Astrocyte of the spinal cord (primary cell): ENCODE measurements at regions not wholly inside any gene's neighbourhood (a gene's known extent, or its start where the extent isn't known, plus 50 kb on each side); places are given as distances from the start of the nearest gene placed in this dataset.

ENCODE experiments used
- DNase-seq: peaks from one replicate; pipeline ENCODE4 v3.0.0; 2011; ENCODE audit warnings: low read depth, low spot score
- H3K4me3 ChIP-seq: 2 replicates; pipeline ENCODE4 v1.5.1; 2011; ENCODE audit warnings: low read depth, mild to moderate bottlenecking, low read length, moderate library complexity
- CTCF ChIP-seq: IDR thresholded peaks from 2 replicates; pipeline ENCODE4 v1.5.1; 2012; ENCODE audit warnings: low read depth, mild to moderate bottlenecking, low read length, inconsistent platforms
- in situ Hi-C: cut with HindIII; loops from 2 replicates; pipeline ENCODE4 v1.10.0; 2017; ENCODE audit warnings: low sequenced_read_pairs

- TF ChIP-seq CTCF: no peak
- in situ Hi-C loops: no loop called here
- no peak for DNase-seq
Measured at GRCh38 chr22:48116871-48117270, 1354.4 kb downstream of the TBC1D22A start.

GRCh38 chr22:48112687-48113521, 1350.5 kb downstream of the TBC1D22A start:
- TF ChIP-seq CTCF: no peak
- no peak overlapping the region for H3K4me3 ChIP-seq
- in situ Hi-C loops: no loop called here
- no peak for DNase-seq

More at GRCh38 chr22:48116871-48117270, 1354.4 kb downstream of the TBC1D22A start:
- H3K4me3 ChIP-seq: no peak overlapping the region

- in situ Hi-C loops: no loop called here
- H3K4me3 ChIP-seq: no peak overlapping the region
- TF ChIP-seq CTCF: no peak
- no peak for DNase-seq
Measured at GRCh38 chr22:48106715-48107259, 1344.3 kb downstream of the TBC1D22A start.

- H3K4me3 ChIP-seq: no peak overlapping the region
- in situ Hi-C loops: no loop called here
- no peak for DNase-seq
- TF ChIP-seq CTCF: no peak
Measured at GRCh38 chr22:48106215-48106614, 1343.8 kb downstream of the TBC1D22A start.

GRCh38 chr22:48105259-48105658, 1342.8 kb downstream of the TBC1D22A start:
- in situ Hi-C loops: no loop called here
- DNase-seq: no peak
- TF ChIP-seq CTCF: no peak
- no peak overlapping the region for H3K4me3 ChIP-seq

GRCh38 chr22:48104766-48105165, 1342.3 kb downstream of the TBC1D22A start:
- in situ Hi-C loops: no loop called here
- no peak overlapping the region for H3K4me3 ChIP-seq
- no peak for DNase-seq
- TF ChIP-seq CTCF: no peak
